Type B pancreatic cell (in vitro differentiated cells): ENCODE measurements at regions not wholly inside any gene's neighbourhood (a gene's known extent, or its start where the extent isn't known, plus 50 kb on each side); places are given as distances from the start of the nearest gene placed in this dataset.
A peak's percentile ranks its signal among the peaks of the same experiment; 100 is the strongest.

ENCODE experiments used
- DNase-seq: peaks from one replicate; pipeline ENCODE4 v3.0.0; 2021; ENCODE audit warnings: mixed read lengths; ENCODE audit not compliant: unreplicated experiment; ENCODE audit errors: extremely low spot score
- H3K27ac Mint-ChIP-seq: 2 replicates; pipeline ENCODE4 v1.8.0; 2021; ENCODE audit warnings: mild to moderate bottlenecking, mixed read lengths
- H3K27me3 Mint-ChIP-seq: 2 replicates; pipeline ENCODE4 v1.8.0; 2021; ENCODE audit warnings: mixed read lengths
- H3K36me3 Mint-ChIP-seq: 2 replicates; pipeline ENCODE4 v1.8.0; 2021; ENCODE audit warnings: mixed read lengths
- H3K4me1 Mint-ChIP-seq: one replicate; pipeline ENCODE4 v1.8.0; 2021; ENCODE audit warnings: mixed read lengths; ENCODE audit not compliant: unreplicated experiment
- H3K4me3 Mint-ChIP-seq: 2 replicates; pipeline ENCODE4 v1.8.0; 2021; ENCODE audit warnings: mild to moderate bottlenecking, mixed read lengths
- H3K9me3 Mint-ChIP-seq: 2 replicates; pipeline ENCODE4 v1.8.0; 2021; ENCODE audit warnings: mixed read lengths
- TF ChIP-seq, protein P1 (sequence below): fragments of 200-600 bp; sonication (generic); conservative IDR thresholded peaks from 2 replicates; pipeline ENCODE4 v1.5.0; 2021; ENCODE audit warnings: antibody characterized with exemption, mild to moderate bottlenecking

DNA sequence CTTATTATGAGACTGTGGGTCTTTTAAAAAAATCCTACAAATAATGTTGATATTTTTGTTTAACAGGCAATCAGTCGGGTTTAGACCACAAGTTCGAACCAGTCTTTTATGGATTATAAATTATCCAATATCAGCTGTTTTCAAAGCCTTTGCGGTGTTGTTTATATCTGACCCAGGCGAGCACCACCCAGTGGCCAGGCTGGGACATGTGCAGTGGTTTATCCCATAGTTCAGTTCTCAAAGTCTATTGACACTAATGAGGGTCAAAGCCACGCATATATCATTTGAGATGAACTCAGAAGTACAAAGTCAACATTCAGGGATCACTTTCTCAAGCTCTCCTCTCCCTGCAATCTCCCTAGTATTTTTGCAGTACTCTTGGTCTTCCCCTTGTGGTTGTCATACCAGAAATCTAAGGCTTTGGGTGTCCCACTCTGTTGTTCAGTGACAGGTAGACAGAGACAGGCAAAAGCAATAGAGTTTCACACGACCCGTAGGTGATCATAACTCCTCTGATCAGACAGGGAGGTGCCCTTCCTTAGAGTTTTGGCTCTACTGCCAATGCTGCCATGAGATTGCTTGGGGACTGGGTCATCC, 117.4 kb upstream of the POM121L12 start:
- no peaks in the 10 kb centered on the region for H3K9me3 Mint-ChIP-seq
- no peak overlapping the region for H3K27ac Mint-ChIP-seq
- no peaks in the 10 kb centered on the region for H3K27me3 Mint-ChIP-seq
- TF ChIP-seq, protein P1, sequence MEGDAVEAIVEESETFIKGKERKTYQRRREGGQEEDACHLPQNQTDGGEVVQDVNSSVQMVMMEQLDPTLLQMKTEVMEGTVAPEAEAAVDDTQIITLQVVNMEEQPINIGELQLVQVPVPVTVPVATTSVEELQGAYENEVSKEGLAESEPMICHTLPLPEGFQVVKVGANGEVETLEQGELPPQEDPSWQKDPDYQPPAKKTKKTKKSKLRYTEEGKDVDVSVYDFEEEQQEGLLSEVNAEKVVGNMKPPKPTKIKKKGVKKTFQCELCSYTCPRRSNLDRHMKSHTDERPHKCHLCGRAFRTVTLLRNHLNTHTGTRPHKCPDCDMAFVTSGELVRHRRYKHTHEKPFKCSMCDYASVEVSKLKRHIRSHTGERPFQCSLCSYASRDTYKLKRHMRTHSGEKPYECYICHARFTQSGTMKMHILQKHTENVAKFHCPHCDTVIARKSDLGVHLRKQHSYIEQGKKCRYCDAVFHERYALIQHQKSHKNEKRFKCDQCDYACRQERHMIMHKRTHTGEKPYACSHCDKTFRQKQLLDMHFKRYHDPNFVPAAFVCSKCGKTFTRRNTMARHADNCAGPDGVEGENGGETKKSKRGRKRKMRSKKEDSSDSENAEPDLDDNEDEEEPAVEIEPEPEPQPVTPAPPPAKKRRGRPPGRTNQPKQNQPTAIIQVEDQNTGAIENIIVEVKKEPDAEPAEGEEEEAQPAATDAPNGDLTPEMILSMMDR = peak; percentile 69
- no peaks in the 10 kb centered on the region for H3K36me3 Mint-ChIP-seq
- no peak for DNase-seq
- peaks cover 4% of the 10 kb centered on the region for H3K4me1 Mint-ChIP-seq
- H3K4me3 Mint-ChIP-seq = no peak overlapping the region

DNA sequence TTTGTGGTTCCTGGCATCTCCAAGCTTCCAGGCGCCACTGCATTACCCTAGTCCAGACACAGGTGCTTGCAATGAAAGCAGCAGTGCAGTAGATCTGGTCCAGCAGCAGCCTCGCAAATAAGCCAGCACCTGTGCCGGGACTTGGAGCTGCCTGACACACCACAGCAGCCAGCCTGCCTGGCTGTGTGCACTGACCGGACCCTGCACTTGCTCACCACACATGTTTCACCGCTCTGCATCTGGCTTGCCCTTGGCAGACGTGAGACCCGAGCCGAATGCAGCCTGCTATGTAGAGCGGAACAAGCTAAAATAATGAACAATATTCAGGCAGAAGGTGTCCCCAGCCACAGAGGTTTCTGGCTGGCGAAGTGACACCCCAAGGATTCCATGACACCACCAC, 123.6 kb upstream of the POM121L12 start:
- Mint-ChIP-seq H3K27ac (no peak overlapping the region), H3K4me1 (no peaks in the 10 kb centered on the region), H3K4me3 (no peak overlapping the region), H3K27me3 (no peaks in the 10 kb centered on the region), H3K9me3 (no peaks in the 10 kb centered on the region), H3K36me3 (no peaks in the 10 kb centered on the region)
- TF ChIP-seq, protein P1 = no peak
- no peak for DNase-seq

DNA sequence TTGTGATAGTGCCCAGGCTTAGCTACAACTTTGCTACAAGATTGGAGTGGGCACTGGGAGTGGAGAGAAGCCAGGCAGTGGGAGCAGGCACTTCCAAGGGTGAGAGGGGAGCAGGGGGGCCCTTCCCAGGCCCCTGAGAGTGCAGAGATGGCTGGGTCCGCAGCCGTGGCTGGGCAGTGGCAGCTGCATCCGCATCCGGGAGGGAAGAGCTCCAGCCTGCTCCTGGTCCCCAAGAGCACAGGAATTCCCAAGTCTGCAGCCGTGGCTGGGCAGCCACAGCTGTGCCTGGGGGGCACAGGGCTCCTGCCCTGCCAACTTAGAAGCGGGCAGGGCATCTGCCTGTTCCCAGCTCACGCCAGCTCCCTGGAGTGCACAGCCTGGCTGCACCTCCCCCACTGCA, 124.1 kb upstream of the POM121L12 start:
- H3K27me3 Mint-ChIP-seq = no peaks in the 10 kb centered on the region
- no peak for DNase-seq
- H3K4me3 Mint-ChIP-seq = no peak overlapping the region
- no peak overlapping the region for H3K27ac Mint-ChIP-seq
- no peaks in the 10 kb centered on the region for H3K36me3 Mint-ChIP-seq
- no peaks in the 10 kb centered on the region for H3K4me1 Mint-ChIP-seq
- TF ChIP-seq, protein P1 = no peak
- no peaks in the 10 kb centered on the region for H3K9me3 Mint-ChIP-seq

DNA sequence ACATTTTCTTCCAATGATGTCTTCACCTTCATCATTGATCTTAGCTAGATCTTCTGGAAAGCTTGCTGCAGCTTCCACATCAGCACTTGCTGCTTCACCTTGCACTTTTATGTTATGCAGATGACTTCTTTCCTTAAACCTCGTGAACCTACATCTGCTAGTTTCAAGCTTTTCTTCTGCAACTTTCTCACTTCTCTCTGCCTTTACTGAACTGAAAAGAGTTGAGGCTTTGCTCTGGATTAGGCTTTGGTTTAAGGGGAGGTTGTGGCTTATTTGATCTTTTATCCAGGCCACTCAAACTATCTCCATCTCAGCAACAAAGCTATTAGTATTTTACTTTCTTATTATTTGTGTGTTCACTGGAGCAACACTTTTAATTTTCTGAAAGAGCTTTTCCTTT, 125.5 kb upstream of the POM121L12 start:
- DNase-seq = no peak
- H3K36me3 Mint-ChIP-seq = no peaks in the 10 kb centered on the region
- H3K27me3 Mint-ChIP-seq = no peaks in the 10 kb centered on the region
- H3K9me3 Mint-ChIP-seq = no peaks in the 10 kb centered on the region
- H3K4me3 Mint-ChIP-seq = no peak overlapping the region
- TF ChIP-seq, protein P1 = no peak
- no peaks in the 10 kb centered on the region for H3K4me1 Mint-ChIP-seq
- H3K27ac Mint-ChIP-seq = no peak overlapping the region

DNA sequence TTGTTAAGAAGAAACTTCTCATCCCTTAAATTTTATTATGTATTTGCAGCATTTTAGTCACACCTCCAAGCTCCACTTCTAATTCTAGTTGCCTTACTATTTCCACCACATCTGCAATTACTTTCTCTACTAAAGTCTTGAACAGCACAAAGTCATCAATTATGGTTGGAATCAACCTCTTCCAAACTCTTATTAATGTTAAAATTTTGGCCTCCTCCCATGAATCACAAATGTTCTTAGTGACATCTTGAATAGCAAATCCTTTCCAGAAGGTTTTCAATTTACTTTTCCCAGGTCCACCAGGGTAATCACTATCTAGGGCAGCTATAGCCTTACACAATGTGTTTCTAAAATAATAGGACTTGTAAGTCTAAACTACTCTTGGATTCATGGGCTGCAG, 126.3 kb upstream of the POM121L12 start:
- no peaks in the 10 kb centered on the region for H3K36me3 Mint-ChIP-seq
- H3K9me3 Mint-ChIP-seq = no peaks in the 10 kb centered on the region
- TF ChIP-seq, protein P1 = no peak
- H3K4me1 Mint-ChIP-seq = no peaks in the 10 kb centered on the region
- no peaks in the 10 kb centered on the region for H3K27me3 Mint-ChIP-seq
- no peak for DNase-seq
- H3K27ac Mint-ChIP-seq = no peak overlapping the region
- no peak overlapping the region for H3K4me3 Mint-ChIP-seq

DNA sequence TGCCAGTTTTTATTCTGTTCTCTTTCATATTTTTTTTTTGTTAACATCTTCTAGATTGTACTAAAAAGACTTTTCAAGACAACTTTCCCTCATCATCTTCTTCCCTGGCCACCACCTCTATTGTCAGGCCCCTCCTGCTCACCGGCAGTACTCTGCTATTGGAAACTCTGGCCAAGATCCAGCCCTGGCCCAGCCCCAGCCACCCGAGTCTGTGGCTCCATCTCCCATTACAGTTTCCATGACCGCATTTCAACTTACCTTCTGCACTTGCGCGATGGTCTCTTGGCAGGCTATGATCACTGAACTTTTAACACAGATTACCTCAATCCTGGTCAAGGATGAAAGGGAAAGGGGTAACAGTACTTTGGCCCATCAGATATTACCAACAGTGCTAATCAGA, 137.7 kb upstream of the POM121L12 start:
- H3K36me3 Mint-ChIP-seq = no peaks in the 10 kb centered on the region
- H3K9me3 Mint-ChIP-seq = no peaks in the 10 kb centered on the region
- no peaks in the 10 kb centered on the region for H3K27me3 Mint-ChIP-seq
- H3K27ac Mint-ChIP-seq = no peak overlapping the region
- H3K4me1 Mint-ChIP-seq = no peaks in the 10 kb centered on the region
- TF ChIP-seq, protein P1 = no peak
- no peak for DNase-seq
- no peak overlapping the region for H3K4me3 Mint-ChIP-seq
